ENCODE measurements at regions not wholly inside any gene's neighbourhood (a gene's known extent, or its start where the extent isn't known, plus 50 kb on each side); places are given as distances from the start of the nearest gene placed in this dataset.

- no peak for DNase-seq
Observed at GRCh38 chr5:174293006-174293405, 247.5 kb downstream of the NSG2 start.

GRCh38 chr5:174293481-174293880 lies 248.0 kb downstream of the NSG2 start:
- no peak for DNase-seq

GRCh38 chr5:174294891-174295620 lies 249.6 kb downstream of the NSG2 start:
- no peak for DNase-seq

GRCh38 chr5:174295702-174296436 lies 250.4 kb downstream of the NSG2 start:
- DNase-seq: no peak

DNA sequence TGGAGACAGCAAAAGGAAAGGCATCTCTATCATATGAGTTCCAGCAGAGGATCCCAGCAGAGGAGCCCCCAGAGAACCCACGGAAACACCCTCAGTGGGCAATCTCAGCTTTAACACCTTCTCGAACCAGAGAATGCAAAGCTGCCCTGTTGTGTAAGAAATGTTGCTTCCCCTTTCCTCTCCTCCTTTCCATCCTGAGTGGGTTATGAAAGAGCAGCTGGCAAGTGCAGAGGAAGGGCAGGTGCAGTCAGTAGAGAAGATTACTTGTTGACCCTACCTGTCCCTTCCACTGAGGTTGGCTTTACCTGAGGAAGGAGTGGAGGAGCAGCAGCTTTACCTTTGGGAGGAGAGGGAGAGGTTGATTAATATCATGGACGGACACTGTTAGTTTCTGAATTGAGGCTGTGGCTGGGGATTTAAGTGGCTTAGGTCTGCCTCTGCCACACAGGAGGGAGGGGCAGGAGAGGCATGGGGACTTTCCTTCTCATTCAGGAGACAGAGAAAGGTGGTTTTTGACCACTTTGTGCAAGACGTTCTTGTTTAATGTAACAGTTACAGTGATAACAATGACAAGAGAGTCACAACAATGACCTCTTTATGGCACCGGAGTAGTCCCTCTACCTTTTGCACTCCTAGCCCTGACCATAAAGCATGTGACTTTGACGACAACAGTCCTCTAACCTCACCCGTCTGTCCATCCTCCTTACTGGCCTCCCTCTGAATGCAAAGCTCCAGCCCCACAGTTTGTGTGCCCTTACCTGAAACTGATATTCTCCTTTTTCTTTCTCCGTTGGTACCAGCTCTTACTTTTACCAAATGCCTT lies 254.8 kb downstream of the NSG2 start:
- DNase-seq: no peak

- no peak for DNase-seq
Observed at GRCh38 chr5:174300941-174301761, 255.6 kb downstream of the NSG2 start.

DNA sequence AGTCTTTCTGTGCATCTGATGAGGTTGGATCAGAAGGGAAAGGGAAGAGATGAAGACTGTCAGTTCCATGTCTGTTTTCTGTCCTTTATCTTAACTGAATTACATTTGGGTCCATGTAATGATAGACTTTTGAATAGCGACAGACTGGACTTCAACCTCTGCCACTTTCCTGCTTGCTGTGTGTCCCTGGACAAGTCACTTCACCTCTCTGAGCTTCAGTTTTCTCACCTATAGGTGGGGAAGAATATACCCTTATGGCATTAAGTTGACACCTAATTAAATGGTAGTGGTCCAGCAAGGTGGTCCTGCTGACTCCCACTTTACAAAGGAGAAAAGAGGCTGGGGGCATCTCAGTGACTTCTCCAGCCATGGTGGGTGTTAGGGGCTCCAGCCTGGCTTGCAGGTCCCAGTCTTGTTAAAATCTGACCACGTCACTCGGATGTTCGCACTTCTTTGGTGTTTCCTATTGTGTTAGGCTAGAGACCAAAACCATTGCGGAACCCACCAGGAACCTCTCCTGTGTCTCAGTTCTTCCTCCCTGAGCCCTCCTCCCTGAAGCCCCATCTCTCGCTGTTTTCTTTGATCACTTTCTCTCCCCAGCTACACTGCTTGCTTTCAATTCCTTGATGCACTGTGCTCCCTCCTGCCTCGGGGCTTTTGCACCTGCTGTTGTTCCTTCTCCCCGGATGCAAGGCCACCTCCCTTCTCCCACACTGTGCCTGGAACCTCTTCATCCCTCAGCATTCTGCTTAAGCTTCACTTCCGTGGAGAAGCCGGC lies 256.5 kb downstream of the NSG2 start:
- no peak for DNase-seq

DNA sequence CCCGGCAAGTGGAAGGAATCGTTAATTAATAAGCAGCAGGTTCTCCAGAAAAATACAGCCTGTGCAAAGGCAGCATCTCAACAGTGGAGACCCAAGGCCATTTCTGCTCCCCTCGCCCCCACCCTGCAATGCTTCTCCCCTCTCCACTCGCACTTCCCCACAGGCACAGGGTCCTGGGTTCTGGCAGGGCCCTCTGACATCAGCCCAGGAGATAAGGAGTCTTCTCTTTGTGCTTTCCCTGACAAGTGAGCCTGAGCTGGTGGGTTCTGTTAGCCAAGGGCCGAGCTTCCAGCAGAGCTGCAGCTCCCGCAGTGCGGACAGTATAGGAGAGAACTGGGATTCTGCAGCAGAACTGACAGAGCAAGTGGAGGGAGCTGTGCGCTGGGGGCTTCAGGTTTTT lies 257.5 kb downstream of the NSG2 start:
- DNase-seq: no peak

DNA sequence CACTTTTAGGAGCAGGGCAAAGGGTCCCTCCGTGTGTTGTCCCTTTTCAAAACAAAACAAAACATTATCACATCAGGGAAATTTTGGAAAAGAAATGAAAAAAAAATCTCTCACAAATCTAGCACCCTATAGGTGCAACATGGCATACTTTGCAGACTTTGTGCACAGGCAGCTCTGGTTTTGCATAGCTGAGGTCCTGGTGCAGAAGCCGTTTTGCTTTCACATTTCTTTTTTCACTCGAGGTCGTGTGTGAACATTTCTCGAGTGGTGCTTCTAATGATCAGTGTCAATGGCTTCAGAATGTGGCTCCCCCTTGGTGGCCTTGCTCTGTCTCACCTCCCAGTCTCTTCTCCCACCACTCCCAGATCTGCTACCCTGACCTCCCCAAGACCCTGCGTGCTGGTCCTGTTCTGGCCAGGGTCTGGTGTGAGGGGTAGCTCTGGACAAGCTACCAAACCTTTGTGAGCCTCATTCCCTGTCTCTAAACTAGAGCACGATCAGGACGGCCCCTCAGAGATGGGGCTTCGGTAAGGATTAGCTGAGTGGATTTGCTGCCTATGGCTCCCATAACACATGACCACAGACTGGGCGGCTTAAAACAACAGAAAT lies 258.0 kb downstream of the NSG2 start:
- DNase-seq: no peak

- no peak for DNase-seq
Observed at GRCh38 chr5:174305241-174305681, 259.8 kb downstream of the NSG2 start.

DNA sequence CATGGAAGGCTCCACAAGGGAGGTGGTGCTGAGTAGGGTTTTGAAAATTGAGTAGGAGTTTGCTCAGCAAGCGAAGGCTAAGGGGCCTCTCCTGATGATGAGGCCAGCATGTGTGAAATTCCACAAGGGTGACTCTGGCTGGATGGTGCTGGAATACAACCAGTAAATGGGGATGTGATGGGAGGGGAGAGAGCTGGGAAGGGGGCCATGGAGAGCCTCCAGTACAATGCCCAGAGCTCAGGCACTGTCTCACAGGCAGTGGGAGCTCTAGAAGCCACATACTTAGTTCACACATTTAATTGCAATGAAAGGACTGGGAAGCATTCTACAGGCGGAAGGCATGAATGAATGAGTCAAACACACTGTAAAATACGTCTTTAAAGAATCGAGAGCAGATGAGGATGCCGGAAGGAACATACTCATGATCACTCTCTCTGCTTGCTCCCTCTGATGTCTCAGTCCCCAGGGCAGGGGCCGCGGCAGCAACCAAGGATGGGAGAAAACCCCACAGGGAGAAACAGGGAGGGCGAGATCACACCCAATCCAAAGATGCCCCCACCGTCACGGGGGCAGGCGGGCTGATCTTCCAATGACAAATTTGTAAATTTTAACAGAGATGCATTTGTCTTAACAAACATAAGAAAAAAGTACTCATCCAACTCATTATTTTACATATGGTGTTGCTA lies 261.0 kb downstream of the NSG2 start:
- no peak for DNase-seq

GRCh38 chr5:174307031-174307408 lies 261.5 kb downstream of the NSG2 start:
- no peak for DNase-seq

GRCh38 chr5:174307656-174308271 lies 262.3 kb downstream of the NSG2 start:
- no peak for DNase-seq

GRCh38 chr5:174309131-174309795 lies 263.8 kb downstream of the NSG2 start:
- DNase-seq: no peak

- DNase-seq: no peak
Observed at GRCh38 chr5:174310243-174310642, 264.7 kb downstream of the NSG2 start.

DNA sequence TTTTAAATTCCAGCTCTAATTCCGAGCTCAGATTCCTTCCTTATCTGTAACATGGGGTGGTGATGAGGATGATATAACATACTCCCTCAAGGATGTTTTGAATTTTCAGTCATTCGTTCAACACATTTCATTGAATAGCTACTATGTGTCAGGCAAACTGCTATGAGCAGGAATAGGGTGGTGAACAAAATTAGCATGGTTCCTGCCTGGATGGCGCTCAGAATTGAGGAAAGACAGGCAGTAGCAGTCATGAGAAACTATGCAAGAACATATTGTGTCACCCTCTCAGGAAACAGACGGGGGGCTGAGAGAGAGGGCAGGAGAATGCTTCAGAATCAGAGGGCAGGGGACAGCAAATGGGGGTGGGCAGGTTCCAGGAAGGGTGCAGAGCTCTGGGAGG lies 265.2 kb downstream of the NSG2 start:
- no peak for DNase-seq

DNA sequence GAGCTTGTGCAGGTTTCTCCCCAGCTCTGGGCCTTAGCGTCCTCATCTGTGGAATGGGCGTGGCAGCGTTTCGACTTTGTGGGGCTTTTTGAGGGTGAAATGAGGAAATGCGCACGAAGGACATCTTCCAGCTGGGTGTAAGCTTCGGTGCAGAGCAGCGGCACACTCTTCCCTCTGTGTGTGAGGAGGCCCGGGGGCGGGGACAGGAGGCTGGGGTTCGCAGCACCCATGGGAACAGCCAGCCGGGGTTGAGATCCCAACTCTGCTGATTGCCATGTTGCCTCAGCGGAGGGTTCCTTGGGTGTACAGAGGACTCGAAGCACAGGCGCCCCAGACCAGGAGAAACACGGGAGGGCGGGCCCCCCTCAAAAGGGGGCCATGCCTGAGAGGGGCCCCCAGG lies 265.6 kb downstream of the NSG2 start:
- no peak for DNase-seq

DNA sequence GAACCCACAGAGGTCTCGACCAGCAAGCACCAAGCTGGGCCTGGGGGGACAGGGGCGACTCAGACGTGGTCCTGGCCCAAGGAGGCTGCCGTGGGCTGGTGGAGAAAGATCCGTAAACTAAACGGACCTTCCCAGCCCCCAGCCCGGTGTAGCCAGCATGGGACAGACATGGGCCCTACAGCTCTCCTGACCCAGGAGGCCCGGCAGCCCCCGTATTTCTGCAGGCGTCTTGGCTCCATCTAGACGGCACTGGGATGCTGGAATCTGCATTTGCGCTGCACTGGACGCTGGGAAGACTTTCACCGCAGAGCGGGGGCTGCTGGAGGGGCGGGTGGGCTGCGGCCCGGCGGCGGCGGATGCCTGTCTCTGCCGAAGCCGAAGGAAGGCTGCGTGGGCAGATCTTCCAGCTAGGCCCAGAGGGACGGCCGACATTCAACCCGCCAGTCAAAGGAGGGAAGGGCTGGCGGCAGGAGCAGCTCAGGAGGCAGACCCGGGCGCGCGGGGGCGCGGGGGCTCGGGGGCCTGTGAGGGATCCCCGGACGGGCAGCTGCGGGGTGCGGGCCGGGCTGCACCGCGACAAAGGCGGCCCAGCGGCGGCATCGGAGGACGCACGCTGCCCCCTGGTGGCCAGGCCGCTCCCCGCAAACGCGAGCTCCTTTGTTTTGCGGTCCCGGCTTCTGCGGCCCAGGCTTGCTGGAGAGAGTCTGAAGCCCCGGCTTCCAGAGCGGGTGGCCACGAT lies 266.2 kb downstream of the NSG2 start:
- DNase-seq: peak; percentile 41

GRCh38 chr5:174312270-174312617 lies 266.7 kb downstream of the NSG2 start:
- DNase-seq: no peak
